M059J (cell line): ENCODE measurements at regions not wholly inside any gene's neighbourhood (a gene's known extent, or its start where the extent isn't known, plus 50 kb on each side); places are given as distances from the start of the nearest gene placed in this dataset.

ENCODE experiments used
- DNase-seq: peaks from one replicate; pipeline ENCODE4 v3.0.0-alpha.2; 2012; ENCODE audit warnings: low read depth

DNA sequence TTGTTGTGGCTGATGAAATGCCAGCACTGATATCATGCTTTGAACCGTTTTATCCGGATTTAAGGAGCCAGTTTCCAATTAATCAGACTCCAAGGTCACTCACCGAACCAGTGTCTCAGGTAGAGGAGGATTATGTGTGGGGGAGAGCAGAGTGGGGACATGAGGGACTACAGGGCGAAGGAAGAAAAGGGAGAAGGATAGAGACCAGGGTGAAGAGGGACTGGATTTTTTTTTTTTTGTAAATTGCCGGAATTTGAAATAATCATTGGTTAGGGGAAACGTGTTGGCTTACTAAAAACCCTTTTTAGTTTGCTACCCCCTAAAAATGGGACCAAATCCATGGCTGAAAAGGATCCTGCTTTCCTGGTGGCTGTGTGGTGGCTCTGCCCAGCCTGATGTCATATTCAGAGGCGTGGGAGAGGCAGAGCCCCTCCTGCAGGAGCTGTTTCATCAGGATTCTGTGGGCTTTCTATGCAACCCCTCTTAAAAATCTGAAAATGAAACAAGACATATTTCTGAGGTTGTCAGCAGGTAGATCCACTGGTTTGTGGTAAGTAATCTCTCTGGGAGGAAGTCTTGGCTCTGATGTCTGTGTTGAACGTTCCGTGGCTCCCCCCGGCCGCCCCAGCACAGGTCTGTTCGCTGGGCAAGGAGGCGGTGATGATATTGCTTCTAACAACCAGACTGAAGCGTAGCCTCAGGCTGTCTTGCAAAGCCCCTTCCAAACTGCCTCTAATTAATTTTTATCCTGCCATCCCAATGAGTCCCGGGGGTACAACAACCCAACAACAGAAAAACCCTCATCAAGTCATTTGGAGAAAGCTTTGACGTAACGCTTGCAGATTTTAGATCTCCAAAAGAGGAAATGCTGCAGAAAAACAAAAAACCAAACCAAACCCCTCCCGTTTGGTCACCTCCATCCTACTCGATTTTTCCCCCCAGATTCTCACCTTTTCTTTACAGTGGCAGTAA is 143.0 kb upstream of the ZFHX3 start:
- DNase-seq = no peak

DNA sequence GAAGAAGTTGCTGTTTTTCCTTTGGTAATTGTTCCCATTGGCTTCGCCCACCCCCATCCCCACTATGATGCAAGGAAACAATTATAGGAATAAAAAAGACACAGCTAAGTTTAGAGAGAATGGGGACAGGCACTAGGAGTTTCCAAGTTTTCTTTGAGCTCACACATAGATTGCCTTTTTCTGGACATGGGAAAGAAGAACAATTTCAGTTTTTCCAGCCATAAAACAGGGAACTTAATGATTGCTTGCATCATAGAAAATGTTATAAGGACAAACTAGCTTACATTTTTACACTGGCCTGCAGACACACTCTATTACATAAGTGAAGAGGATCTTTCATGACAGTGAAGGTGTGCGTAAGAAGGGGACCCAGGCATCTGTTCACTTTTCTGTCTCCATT is 142.3 kb upstream of the ZFHX3 start:
- DNase-seq = no peak

DNA sequence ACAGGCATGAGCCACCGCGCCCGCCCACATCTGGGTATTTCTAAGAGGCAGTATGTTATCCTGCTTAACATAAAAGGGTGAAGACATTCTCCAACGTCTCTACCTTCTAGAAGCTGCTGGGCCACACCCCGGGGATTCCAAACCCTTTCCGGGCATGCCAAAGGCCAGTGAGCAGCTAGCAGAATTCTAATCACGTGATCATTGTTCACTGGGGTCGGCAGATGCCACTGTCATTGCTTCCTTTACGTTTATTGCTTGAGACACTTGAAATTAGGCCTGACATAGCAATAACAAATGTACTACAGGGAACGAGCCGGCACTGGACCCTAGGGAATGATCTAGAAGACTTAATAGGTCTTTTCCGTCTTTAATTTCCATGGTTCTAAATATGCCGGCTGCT is 141.2 kb upstream of the ZFHX3 start:
- no peak for DNase-seq

GRCh38 chr16:73186752-73187601 is 139.0 kb upstream of the ZFHX3 start:
- DNase-seq = no peak

DNA sequence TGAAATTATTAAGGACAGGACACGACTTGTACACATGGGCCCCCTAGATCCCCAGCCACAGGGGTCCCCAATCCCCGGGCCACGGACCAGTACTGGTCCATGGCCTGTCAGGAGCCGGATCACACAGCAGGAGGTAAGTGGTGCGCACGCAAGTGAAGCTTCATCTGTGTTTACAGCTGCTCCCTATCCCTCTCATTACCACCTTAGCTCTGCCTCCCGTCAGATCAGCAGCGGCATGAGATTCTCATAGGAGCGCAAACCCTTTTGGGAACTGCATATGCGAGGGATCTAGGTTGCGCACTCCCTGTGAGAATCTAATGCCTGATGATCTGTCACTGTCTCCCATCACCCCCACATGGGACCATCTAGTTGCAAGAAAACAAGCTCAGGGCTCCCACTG is 137.8 kb upstream of the ZFHX3 start:
- no peak for DNase-seq

DNA sequence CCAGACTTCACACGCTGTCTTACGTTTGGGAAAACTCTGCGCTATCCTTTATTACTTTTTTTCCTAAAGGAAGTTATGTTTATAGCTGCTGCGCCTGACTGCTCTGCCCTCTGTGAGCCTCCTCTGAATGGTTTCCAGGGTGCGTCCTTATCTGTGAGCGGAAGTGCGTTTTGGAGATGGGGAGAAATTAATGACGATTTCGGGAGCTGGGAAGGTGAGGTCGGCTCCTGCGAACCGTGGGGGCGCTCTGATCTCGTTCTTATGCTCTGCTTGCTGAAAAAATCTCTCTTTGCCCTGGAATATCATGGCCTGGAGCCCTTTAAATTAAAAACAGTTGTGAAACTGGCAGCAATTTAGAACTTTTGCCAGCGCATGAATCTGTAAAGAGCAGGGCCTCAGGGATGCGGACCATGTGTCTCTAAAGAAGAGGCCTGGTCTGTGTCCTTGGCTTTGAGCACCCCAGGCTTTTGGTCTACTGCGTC is 135.7 kb upstream of the ZFHX3 start:
- no peak for DNase-seq

DNA sequence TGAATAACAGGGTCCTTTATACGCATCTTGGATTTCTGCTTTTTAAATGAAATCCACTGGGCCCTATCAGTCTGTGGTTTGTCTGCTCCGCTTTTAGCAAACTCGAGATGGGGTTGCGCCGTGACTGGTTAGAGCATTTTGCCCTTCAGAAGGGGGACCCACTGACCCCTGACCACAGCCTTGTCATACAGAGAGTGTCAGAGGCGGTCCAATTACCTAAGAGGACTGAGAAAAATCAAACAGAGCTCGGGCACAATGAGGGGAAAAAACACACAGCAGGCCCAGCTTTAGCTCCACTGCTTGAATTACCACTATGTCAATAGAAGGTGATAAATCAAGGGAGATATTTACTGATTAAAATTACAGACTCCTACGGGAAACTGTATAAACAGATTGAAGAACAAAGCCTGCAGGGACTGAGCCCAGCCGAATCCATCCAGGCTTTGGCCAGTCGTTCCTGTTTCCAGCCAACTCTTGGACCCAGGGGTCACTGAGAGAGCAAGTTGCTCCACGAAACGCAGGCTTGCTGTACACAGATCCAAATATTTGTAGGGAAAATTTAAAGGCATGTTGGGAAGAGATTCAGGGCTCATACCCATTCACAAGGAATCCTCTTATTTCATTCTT is 131.9 kb upstream of the ZFHX3 start:
- DNase-seq = no peak

DNA sequence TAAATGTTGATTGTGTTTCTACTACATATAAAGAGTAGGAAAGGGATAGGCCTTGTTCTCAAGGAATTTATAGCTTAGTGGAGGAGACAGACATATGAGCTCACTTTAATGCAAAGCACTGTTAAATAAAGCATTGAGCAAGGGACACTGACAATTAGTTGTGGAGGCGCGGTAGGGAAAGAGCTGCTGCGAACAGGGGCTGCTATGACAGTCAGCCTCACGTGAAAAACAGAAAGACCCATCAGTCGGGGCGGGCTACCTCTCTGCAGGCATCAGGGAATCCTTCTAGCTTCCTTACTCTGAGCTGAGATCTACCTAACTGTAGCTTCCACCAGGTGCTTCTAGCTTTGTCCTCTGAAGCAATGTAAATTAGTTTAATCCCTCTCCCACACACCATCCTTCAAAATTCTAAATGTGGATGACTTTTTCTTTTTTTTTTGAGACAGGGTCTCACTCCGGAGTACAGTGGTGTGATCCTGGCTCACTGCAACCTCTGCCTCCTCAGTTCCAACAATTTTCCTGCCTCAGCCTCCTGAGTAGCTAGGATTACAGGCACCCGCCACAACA is 129.9 kb upstream of the ZFHX3 start:
- DNase-seq = no peak

- DNase-seq = peak; percentile 49
Observed at GRCh38 chr16:73176577-73177013, 128.7 kb upstream of the ZFHX3 start.

- DNase-seq = no peak
Observed at GRCh38 chr16:73172973-73173709, 125.2 kb upstream of the ZFHX3 start.

GRCh38 chr16:73172241-73172972 is 124.5 kb upstream of the ZFHX3 start:
- DNase-seq = peak; percentile 82

DNA sequence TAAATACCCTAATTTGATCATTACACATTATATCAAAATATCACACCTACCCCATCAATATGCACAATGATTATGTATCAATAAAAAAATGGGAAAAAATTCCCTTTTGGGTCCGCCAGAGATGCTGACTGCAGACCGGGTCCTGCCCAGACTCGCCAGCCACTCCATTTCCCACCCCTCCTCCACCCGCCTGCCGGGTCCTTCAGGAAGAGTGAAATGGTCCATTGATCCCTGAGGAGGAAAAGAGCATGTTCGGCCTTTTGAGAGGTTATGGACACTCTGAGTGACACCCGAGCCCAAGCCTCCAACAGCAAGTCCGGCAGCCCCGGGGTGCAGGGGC is 123.9 kb upstream of the ZFHX3 start:
- no peak for DNase-seq

- DNase-seq = no peak
Observed at GRCh38 chr16:73171380-73171779, 123.5 kb upstream of the ZFHX3 start.

GRCh38 chr16:73170612-73171038 is 122.7 kb upstream of the ZFHX3 start:
- DNase-seq = no peak

DNA sequence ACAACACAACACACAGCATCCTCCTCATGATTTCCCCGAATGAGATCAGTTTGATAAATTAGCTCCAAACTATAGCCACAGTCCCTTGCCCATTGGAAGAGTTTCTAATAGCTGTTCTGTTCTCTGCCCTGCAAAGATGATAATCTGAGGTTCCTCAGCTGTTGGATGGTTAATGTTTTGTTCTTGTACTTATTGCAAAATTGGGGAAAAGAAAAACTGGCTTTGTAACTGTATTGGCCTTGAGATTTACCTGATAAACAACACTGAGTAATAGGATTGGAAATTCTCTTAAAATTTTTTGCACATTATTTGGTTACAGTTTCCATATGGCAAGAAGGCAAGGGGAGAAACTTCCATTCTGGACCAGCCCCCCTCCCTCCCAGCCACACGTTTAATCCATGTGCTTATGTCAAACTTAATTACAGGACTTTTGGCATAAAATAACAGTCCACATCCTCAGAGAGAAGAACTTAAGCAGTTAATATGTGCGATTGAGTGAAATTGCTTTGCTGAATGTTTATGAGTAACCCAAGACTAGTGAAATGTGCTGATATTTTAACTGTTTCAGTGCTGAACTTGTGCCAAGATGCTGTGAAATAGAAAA is 119.1 kb upstream of the ZFHX3 start:
- DNase-seq = no peak

- no peak for DNase-seq
Observed at GRCh38 chr16:73166441-73166851, 118.5 kb upstream of the ZFHX3 start.

DNA sequence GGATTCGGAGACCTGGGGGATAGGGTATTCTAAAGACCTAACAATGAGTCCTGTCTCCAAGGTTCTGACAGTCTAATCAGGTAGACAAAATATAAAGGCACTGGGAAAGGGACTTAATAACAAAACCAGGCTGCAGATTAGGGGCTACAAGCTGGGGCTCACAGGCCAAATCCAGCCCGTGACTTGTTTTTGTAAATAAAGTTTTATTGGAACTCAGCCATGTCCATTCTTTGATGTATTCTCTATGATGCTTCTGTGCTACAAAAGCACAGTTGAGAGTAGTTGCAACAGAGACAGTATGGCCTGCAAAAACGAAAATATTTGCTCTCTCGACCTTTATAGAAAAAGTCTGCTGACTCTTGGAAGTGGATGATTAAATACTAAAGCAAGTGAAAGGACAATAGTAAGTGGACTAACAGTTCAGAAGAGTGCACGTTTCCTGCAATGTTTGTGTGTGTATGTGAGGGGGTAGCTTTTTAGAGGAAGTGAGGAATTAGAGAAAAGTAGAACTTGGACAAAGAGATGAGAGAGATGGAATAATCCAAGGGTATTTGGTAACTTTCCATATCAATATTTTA is 115.4 kb upstream of the ZFHX3 start:
- no peak for DNase-seq

DNA sequence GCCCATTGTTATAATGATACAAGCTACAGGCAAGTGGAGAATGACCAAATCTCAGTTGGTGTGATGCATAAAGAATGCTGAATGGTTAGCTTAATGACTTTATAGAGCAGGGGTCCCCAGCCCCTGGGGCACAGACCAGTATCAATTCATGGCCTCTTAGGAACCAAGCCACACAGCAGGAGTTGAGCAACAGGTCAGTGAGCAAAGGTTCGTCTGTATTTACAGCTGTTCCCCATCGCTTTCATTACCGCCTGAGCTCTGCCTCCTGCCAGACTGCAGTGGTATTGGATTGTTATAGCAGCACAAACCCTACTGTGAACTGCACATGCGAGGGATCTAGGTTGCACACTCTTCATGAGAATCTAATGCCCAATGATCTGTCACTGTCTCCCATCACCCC is 114.0 kb upstream of the ZFHX3 start:
- DNase-seq = no peak

- DNase-seq = no peak
Observed at GRCh38 chr16:73159296-73159695, 111.4 kb upstream of the ZFHX3 start.

DNA sequence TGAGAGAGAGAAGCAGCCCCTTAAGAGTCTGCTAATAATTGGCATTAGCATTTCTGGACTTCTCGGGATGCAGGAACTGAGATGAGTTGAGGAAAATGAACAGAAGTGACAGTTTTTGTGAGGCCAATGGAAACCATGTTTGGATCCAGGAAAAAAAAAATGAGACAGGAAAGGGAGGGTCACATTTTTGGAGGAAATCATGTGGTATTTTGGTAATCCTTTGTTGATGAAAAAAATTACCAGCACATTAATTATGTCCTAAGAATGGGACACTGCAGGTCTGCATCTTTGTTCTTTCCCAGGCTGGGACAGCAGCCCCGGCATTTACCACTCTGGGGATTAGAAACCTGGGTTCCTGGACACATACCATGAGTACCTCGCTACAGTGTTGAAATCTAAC is 109.9 kb upstream of the ZFHX3 start:
- no peak for DNase-seq
